GM23248 (cell line): ENCODE measurements at regions not wholly inside any gene's neighbourhood (a gene's known extent, or its start where the extent isn't known, plus 50 kb on each side); places are given as distances from the start of the nearest gene placed in this dataset.

Experiments used
- DNase-seq: peaks from one replicate; pipeline ENCODE4 v3.0.0-alpha.2; 2015
- H2AFZ ChIP-seq: fragments of 200-600 bp; sonication (generic); 2 replicates; pipeline ENCODE4 v1.6.1; 2016; ENCODE audit warnings: antibody characterized with exemption
- H3F3A ChIP-seq: fragments of 200-600 bp; sonication (generic); 2 replicates; pipeline ENCODE4 v1.6.1; 2016; ENCODE audit warnings: mild to moderate bottlenecking, antibody characterized with exemption, mixed run types; ENCODE audit not compliant: insufficient read depth
- H3K27ac ChIP-seq: fragments of 200-600 bp; sonication (generic); 2 replicates; pipeline ENCODE4 v1.5.1; 2016; ENCODE audit warnings: mild to moderate bottlenecking
- H3K27me3 ChIP-seq: fragments of 200-600 bp; sonication (generic); replicated peaks from 2 replicates; pipeline ENCODE4 v1.6.1; 2016; ENCODE audit warnings: mild to moderate bottlenecking; ENCODE audit not compliant: insufficient read depth
- H3K36me3 ChIP-seq: fragments of 200-600 bp; sonication (generic); 2 replicates; pipeline ENCODE4 v1.6.1; 2016; ENCODE audit warnings: low read depth, mild to moderate bottlenecking
- H3K4me1 ChIP-seq: fragments of 200-600 bp; sonication (generic); 2 replicates; pipeline ENCODE4 v1.6.1; 2016; ENCODE audit warnings: mild to moderate bottlenecking; ENCODE audit not compliant: insufficient read depth
- H3K4me2 ChIP-seq: fragments of 200-600 bp; sonication (generic); one replicate; pipeline ENCODE4 v1.6.1; 2016; ENCODE audit warnings: mild to moderate bottlenecking; ENCODE audit not compliant: unreplicated experiment
- H3K4me3 ChIP-seq: fragments of 200-600 bp; sonication (generic); 2 replicates; pipeline ENCODE4 v1.5.1; 2016; ENCODE audit warnings: mild to moderate bottlenecking
- H3K79me2 ChIP-seq: fragments of 200-600 bp; sonication (generic); 2 replicates; pipeline ENCODE4 v1.6.1; 2016; ENCODE audit warnings: mild to moderate bottlenecking; ENCODE audit not compliant: insufficient read depth
- H3K9ac ChIP-seq: fragments of 200-600 bp; sonication (generic); 2 replicates; pipeline ENCODE4 v1.6.1; 2016; ENCODE audit warnings: mild to moderate bottlenecking
- H3K9me2 ChIP-seq: fragments of 200-600 bp; sonication (generic); 2 replicates; pipeline ENCODE4 v1.6.1; 2016; ENCODE audit warnings: mixed run types, mild to moderate bottlenecking, moderate library complexity; ENCODE audit not compliant: insufficient read depth
- H3K9me3 ChIP-seq: fragments of 200-600 bp; sonication (generic); one replicate; pipeline ENCODE4 v1.6.1; 2017; ENCODE audit warnings: low read depth
- H4K20me1 ChIP-seq: fragments of 200-600 bp; sonication (generic); 2 replicates; pipeline ENCODE4 v1.6.0; 2016; ENCODE audit not compliant: insufficient read depth
- EZH2 ChIP-seq: fragments of 200-600 bp; sonication (generic); IDR thresholded peaks from 2 replicates; pipeline ENCODE4 v1.6.1; 2018; ENCODE audit warnings: antibody characterized with exemption, mild to moderate bottlenecking; ENCODE audit not compliant: insufficient read depth, poor library complexity, severe bottlenecking
- EZH2phosphoT487 ChIP-seq: fragments of 200-600 bp; sonication (generic); IDR thresholded peaks from 2 replicates; pipeline ENCODE4 v1.6.1; 2018; ENCODE audit warnings: antibody characterized with exemption, moderate library complexity, mild to moderate bottlenecking, low read depth; ENCODE audit not compliant: insufficient read depth
- WGBS, 2 experiments: methylation state at CpG; one replicate each; pipeline ENCODE4 v1.1.6; 2015 to 2017; ENCODE audit warnings: low lambda C conversion rate in 2 of 2, low coverage in 1 of 2; ENCODE audit errors: missing lambda C conversion rate in 2 of 2; 5-methylcytosine and 5-hydroxymethylcytosine counted together
- in situ Hi-C: fragments of 300-500 bp; cut with MboI; formaldehyde crosslinking; loops from 2 replicates; pipeline ENCODE4 v1.15.0; 2020

GRCh38 chr20:60239956-60240355, 281.7 kb downstream of the CDH26 start:
- in situ Hi-C loops = no loop called here

GRCh38 chr20:60240415-60240814, 282.2 kb downstream of the CDH26 start:
- 44 to 65% methylated on average over 7 of the region's 7 CpGs for WGBS, 2 experiments
- H4K20me1 ChIP-seq = no peaks in the 10 kb centered on the region
- H3K4me2 ChIP-seq = no peak overlapping the region
- no peak overlapping the region for H2AFZ ChIP-seq
- no peaks in the 10 kb centered on the region for H3K9me2 ChIP-seq
- no peak for DNase-seq
- H3F3A ChIP-seq = no peaks in the 10 kb centered on the region
- H3K27ac ChIP-seq = no peak overlapping the region
- in situ Hi-C loops = no loop called here
- peaks cover 14% of the 10 kb centered on the region; the same call in 1 of the 2 replicates for H3K4me1 ChIP-seq
- H3K4me3 ChIP-seq = no peak overlapping the region
- H3K79me2 ChIP-seq = no peaks in the 10 kb centered on the region
- no peak overlapping the region for H3K9ac ChIP-seq
- TF ChIP-seq EZH2 = no peak
- TF ChIP-seq EZH2phosphoT487 = no peak
- H3K27me3 ChIP-seq = no peaks in the 10 kb centered on the region
- no peaks in the 10 kb centered on the region for H3K9me3 ChIP-seq
- H3K36me3 ChIP-seq = no peaks in the 10 kb centered on the region

More at GRCh38 chr20:60239956-60240355, 281.7 kb downstream of the CDH26 start:
- H3K79me2 ChIP-seq = no peaks in the 10 kb centered on the region
- no peak overlapping the region for H3K27ac ChIP-seq
- no peak for DNase-seq
- H3K4me2 ChIP-seq = no peak overlapping the region
- no peaks in the 10 kb centered on the region for H3F3A ChIP-seq
- H3K4me3 ChIP-seq = no peak overlapping the region
- WGBS, 2 experiments = 59 to 62% methylated on average over 12 of the region's 12 CpGs
- H3K9ac ChIP-seq = no peak overlapping the region
- no peaks in the 10 kb centered on the region for H3K36me3 ChIP-seq
- H3K4me1 ChIP-seq = peaks cover 14% of the 10 kb centered on the region; the same call in 1 of the 2 replicates
- no peaks in the 10 kb centered on the region for H3K27me3 ChIP-seq
- H2AFZ ChIP-seq = no peak overlapping the region
- no peaks in the 10 kb centered on the region for H3K9me2 ChIP-seq
- no peaks in the 10 kb centered on the region for H4K20me1 ChIP-seq
- TF ChIP-seq EZH2phosphoT487 (no peak), EZH2 (no peak)
- no peaks in the 10 kb centered on the region for H3K9me3 ChIP-seq

GRCh38 chr20:60240986-60241385, 282.8 kb downstream of the CDH26 start:
- Histone ChIP-seq H3K4me2 (no peak overlapping the region), H3K36me3 (no peaks in the 10 kb centered on the region), H3K4me1 (peaks cover 14% of the 10 kb centered on the region; the same call in 1 of the 2 replicates), H4K20me1 (no peaks in the 10 kb centered on the region), H3K9me2 (no peaks in the 10 kb centered on the region), H3K27me3 (no peaks in the 10 kb centered on the region), H2AFZ (no peak overlapping the region), H3K79me2 (no peaks in the 10 kb centered on the region), H3K4me3 (no peak overlapping the region), H3F3A (no peaks in the 10 kb centered on the region), H3K27ac (no peak overlapping the region), H3K9ac (no peak overlapping the region), H3K9me3 (no peaks in the 10 kb centered on the region)
- WGBS, 2 experiments = 55 to 57% methylated on average over 8 of the region's 8 CpGs
- in situ Hi-C loops = no loop called here
- no peak for TF ChIP-seq EZH2phosphoT487
- no peak for TF ChIP-seq EZH2
- no peak for DNase-seq

GRCh38 chr20:60242836-60243505, 284.7 kb downstream of the CDH26 start:
- no peaks in the 10 kb centered on the region for H3K79me2 ChIP-seq
- no peak for TF ChIP-seq EZH2
- no peak for TF ChIP-seq EZH2phosphoT487
- H3K9ac ChIP-seq = no peak overlapping the region
- no peaks in the 10 kb centered on the region for H3K9me2 ChIP-seq
- no peak overlapping the region for H3K4me2 ChIP-seq
- WGBS, 2 experiments = 22% methylated on average over 4 of the region's 4 CpGs
- H3K4me1 ChIP-seq = peaks cover 14% of the 10 kb centered on the region; the same call in 1 of the 2 replicates
- no peaks in the 10 kb centered on the region for H3K27me3 ChIP-seq
- no peaks in the 10 kb centered on the region for H3K36me3 ChIP-seq
- H3K4me3 ChIP-seq = no peak overlapping the region
- no peaks in the 10 kb centered on the region for H3F3A ChIP-seq
- H4K20me1 ChIP-seq = no peaks in the 10 kb centered on the region
- DNase-seq = peak; percentile 62
- H3K27ac ChIP-seq = no peak overlapping the region
- in situ Hi-C loops = no loop called here
- no peaks in the 10 kb centered on the region for H3K9me3 ChIP-seq
- no peak overlapping the region for H2AFZ ChIP-seq
